Neutrophil (primary cell): ENCODE measurements at regions not wholly inside any gene's neighbourhood (a gene's known extent, or its start where the extent isn't known, plus 50 kb on each side); places are given as distances from the start of the nearest gene placed in this dataset.

Experiments used
- H3K27ac ChIP-seq: fragments of 200-600 bp; sonication (generic); 2 replicates; pipeline ENCODE4 v1.5.1; 2016; ENCODE audit warnings: mild to moderate bottlenecking, moderate library complexity
- H3K27me3 ChIP-seq: fragments of 200-600 bp; sonication (generic); 2 replicates; pipeline ENCODE4 v1.6.0; 2016; ENCODE audit warnings: mild to moderate bottlenecking
- H3K36me3 ChIP-seq: fragments of 200-600 bp; sonication (generic); 2 replicates; pipeline ENCODE4 v1.5.1; 2017
- H3K4me1 ChIP-seq, 2 experiments: fragments of 200-600 bp in 1 of 2; sonication (generic) in 1 of 2; 1 replicate in 1 of 2; 2 replicates in 1 of 2; pipeline versions ENCODE4 v1.5.1 to v1.6.1; 2013 to 2016; ENCODE audit warnings: low read depth in 1 of 2, low read length in 1 of 2, mild to moderate bottlenecking in 1 of 2, moderate library complexity in 1 of 2; ENCODE audit not compliant: control insufficient read depth in 1 of 2, insufficient read depth in 1 of 2
- H3K4me3 ChIP-seq, 2 experiments: fragments of 200-600 bp in 1 of 2; sonication (generic) in 1 of 2; 1 replicate in 1 of 2; 2 replicates in 1 of 2; pipeline ENCODE4 v1.5.1; 2013 to 2016; ENCODE audit warnings: low read depth in 1 of 2, low read length in 1 of 2, mild to moderate bottlenecking in 1 of 2, moderate library complexity in 1 of 2
- H3K9me3 ChIP-seq: fragments of 200-600 bp; sonication (generic); 2 replicates; pipeline ENCODE4 v1.5.1; 2016
- TF ChIP-seq, protein P1 (sequence below): fragments of 200-600 bp; sonication (generic); IDR thresholded peaks from 2 replicates; pipeline ENCODE4 v1.5.1; 2016; ENCODE audit warnings: antibody characterized with exemption

DNA sequence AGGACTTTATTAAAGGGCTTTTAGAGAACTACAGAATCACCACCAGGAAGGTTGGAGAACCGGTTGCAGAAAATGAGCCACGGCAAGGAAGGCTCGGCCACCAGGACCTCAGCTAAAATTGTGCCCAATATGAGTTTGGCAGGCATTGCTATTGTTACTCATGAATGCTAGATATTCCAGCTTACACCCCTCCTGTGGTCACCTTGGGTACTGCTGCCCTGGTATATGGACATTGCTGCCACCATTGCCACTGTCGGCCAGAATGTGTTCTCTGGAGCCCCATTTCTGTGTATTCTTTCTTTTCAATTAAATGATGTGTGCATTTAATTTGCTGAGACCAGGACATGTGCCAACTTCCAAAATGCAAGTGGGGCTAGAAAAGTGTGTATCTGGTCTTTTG, 626.7 kb upstream of the BOD1L1 start:
- H3K27me3 ChIP-seq: no peaks in the 10 kb centered on the region
- TF ChIP-seq, protein P1, sequence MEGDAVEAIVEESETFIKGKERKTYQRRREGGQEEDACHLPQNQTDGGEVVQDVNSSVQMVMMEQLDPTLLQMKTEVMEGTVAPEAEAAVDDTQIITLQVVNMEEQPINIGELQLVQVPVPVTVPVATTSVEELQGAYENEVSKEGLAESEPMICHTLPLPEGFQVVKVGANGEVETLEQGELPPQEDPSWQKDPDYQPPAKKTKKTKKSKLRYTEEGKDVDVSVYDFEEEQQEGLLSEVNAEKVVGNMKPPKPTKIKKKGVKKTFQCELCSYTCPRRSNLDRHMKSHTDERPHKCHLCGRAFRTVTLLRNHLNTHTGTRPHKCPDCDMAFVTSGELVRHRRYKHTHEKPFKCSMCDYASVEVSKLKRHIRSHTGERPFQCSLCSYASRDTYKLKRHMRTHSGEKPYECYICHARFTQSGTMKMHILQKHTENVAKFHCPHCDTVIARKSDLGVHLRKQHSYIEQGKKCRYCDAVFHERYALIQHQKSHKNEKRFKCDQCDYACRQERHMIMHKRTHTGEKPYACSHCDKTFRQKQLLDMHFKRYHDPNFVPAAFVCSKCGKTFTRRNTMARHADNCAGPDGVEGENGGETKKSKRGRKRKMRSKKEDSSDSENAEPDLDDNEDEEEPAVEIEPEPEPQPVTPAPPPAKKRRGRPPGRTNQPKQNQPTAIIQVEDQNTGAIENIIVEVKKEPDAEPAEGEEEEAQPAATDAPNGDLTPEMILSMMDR: no peak
- no peak overlapping the region for H3K27ac ChIP-seq
- H3K9me3 ChIP-seq: no peaks in the 10 kb centered on the region
- no peaks in the 10 kb centered on the region for H3K36me3 ChIP-seq
- no peaks in the 10 kb centered on the region for H3K4me1 ChIP-seq
- no peak overlapping the region for H3K4me3 ChIP-seq

DNA sequence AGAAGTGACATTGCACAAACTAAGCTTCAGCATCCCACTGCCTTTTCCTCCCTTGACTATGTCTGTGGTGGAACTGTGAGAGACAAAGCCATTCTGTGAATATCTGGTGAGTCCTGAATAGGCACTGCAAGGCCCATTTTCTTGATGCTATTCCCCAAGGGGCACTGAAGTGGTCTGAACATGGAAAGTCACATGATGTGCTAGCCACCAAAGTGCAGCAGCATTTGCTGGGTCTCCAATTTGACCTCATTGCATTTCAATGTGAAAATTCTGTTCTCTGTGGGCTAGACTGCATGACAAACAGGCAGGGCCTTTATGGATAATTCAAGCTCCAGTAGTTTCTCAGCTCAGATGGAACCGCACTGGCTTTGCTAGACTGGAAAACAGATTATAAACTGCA, 627.4 kb upstream of the BOD1L1 start:
- Histone ChIP-seq H3K4me3 (no peak overlapping the region), H3K27ac (no peak overlapping the region), H3K4me1 (no peaks in the 10 kb centered on the region), H3K9me3 (no peaks in the 10 kb centered on the region), H3K27me3 (no peaks in the 10 kb centered on the region), H3K36me3 (no peaks in the 10 kb centered on the region)
- TF ChIP-seq, protein P1: no peak

DNA sequence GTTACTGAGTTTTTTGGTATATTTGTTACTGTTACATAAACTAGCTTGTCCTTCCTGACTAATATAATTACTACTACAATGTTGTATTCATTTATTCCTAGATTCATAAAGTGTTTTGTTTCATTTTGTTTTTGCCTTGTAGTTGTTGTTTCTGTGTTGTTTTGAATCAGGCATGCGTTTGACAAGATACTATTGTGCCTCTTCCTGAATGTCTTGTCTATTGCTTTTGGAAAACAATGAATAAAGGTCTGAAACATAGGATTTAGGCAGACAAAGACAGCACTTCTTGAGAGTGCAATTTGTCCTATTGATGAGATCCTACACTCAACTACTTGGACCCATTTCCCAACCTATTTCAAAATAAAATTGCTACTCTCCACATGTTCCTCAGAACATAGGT, 630.4 kb upstream of the BOD1L1 start:
- H3K27ac ChIP-seq: no peak overlapping the region
- no peaks in the 10 kb centered on the region for H3K9me3 ChIP-seq
- no peaks in the 10 kb centered on the region for H3K4me1 ChIP-seq
- TF ChIP-seq, protein P1: no peak
- H3K4me3 ChIP-seq: no peak overlapping the region
- H3K27me3 ChIP-seq: no peaks in the 10 kb centered on the region
- H3K36me3 ChIP-seq: no peaks in the 10 kb centered on the region

DNA sequence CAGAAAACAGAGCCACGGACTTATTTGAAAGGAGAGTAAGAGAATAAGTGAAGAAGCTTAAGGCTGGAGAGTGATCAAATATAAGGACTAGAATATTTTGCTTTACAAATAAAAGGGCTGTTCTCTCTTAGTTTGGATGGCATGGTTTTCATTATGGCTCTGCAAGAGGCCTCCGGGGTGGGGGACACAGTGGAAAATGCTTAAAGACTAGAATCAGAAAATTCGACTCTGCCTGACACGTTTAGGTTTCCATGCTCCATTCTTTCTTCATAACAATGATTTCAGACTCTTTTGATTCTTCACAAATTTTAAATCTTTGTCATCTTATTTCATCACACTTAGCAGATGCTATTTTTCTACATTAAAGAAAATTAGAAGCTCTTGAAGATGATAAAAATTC, 632.4 kb upstream of the BOD1L1 start:
- H3K36me3 ChIP-seq: no peaks in the 10 kb centered on the region
- H3K9me3 ChIP-seq: no peaks in the 10 kb centered on the region
- no peaks in the 10 kb centered on the region for H3K27me3 ChIP-seq
- H3K27ac ChIP-seq: no peak overlapping the region
- H3K4me1 ChIP-seq: no peaks in the 10 kb centered on the region
- TF ChIP-seq, protein P1: no peak
- no peak overlapping the region for H3K4me3 ChIP-seq

DNA sequence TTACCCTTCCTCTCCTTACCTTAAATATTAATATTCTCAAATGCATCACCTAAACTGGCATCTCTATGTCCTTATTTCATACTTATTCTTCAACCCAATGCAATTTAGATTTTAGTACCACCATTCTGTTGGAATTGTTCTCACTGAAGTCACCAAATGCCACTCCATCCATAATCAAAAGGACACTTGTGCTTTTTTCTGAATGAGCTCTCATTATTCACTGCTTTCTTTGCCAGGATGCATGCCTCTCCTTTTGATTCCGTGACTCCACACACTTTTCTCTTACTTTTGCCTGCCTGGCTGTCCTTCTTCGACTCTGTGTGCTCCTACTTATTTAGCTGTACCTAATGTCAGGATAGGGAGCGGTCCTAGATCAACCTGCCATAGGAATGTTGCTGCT, 633.1 kb upstream of the BOD1L1 start:
- Histone ChIP-seq H3K4me1 (no peaks in the 10 kb centered on the region), H3K27me3 (no peaks in the 10 kb centered on the region), H3K4me3 (no peak overlapping the region), H3K36me3 (no peaks in the 10 kb centered on the region), H3K9me3 (no peaks in the 10 kb centered on the region), H3K27ac (no peak overlapping the region)
- TF ChIP-seq, protein P1: no peak

DNA sequence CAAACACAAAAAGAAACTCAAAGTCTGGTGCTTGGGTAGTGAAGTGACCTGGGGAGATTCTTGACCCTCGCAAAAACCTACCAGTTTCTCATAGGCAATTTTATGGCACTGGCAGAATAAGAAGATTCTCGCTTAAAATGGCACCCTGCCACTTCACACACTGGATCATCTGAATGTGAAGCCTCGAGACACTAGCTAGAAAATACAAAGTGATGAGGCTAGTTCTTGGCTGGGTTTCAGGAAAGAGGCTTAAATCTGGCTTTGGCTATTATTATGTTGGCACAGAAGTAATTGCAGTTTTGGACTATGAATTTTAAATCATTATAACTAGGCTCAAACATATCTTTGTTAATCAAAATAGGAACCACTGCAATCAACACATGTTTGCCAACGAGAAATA, 634.7 kb upstream of the BOD1L1 start:
- Histone ChIP-seq H3K9me3 (no peaks in the 10 kb centered on the region), H3K27me3 (no peaks in the 10 kb centered on the region), H3K4me1 (no peaks in the 10 kb centered on the region), H3K4me3 (no peak overlapping the region), H3K36me3 (no peaks in the 10 kb centered on the region), H3K27ac (no peak overlapping the region)
- TF ChIP-seq, protein P1: no peak
